ENCODE measurements at regions not wholly inside any gene's neighbourhood (a gene's known extent, or its start where the extent isn't known, plus 50 kb on each side); places are given as distances from the start of the nearest gene placed in this dataset.

GRCh38 chr10:10961072-10961471, 56.6 kb upstream of the CELF2 start:
- TF ChIP-seq CTCF (IDR thresholded peaks at IDR 0.05) (no peak), EZH2 (IDR thresholded peaks at IDR 0.05) (no peak)

Measured in neural progenitor cell (in vitro differentiated cells).